ENCODE measurements at regions not wholly inside any gene's neighbourhood (a gene's known extent, or its start where the extent isn't known, plus 50 kb on each side); places are given as distances from the start of the nearest gene placed in this dataset.

- no peak for TF ChIP-seq CTCF (IDR thresholded peaks at IDR 0.05; ENCODE audit: low read length)
- TF ChIP-seq EZH2phosphoT487 (IDR thresholded peaks at IDR 0.05; ENCODE audit: low read length), result no peak
- no peak for TF ChIP-seq EZH2 (optimal IDR thresholded peaks at IDR 0.05; ENCODE audit: low read depth, low read length)
These were observed 150.3 kb downstream of the C16orf95 start for GRCh38 chr16:87166934-87167333.
